GM04503 (cell line): ENCODE measurements at regions not wholly inside any gene's neighbourhood (a gene's known extent, or its start where the extent isn't known, plus 50 kb on each side); places are given as distances from the start of the nearest gene placed in this dataset.

ENCODE experiments used
- DNase-seq: peaks from one replicate; pipeline ENCODE4 v3.0.0-alpha.2; 2012; ENCODE audit warnings: low read depth

GRCh38 chr19:46911456-46911855 is 50.7 kb downstream of the ARHGAP35 start:
- DNase-seq = no peak

- DNase-seq = no peak
Measured at GRCh38 chr19:46913198-46913851, 52.5 kb downstream of the ARHGAP35 start.

GRCh38 chr19:46913852-46914430 is 53.1 kb downstream of the ARHGAP35 start:
- DNase-seq = no peak

GRCh38 chr19:46915386-46915785 is 54.6 kb downstream of the ARHGAP35 start:
- DNase-seq = no peak

GRCh38 chr19:46917002-46917401 is 56.2 kb downstream of the ARHGAP35 start:
- no peak for DNase-seq

GRCh38 chr19:46919324-46919723 is 58.5 kb downstream of the ARHGAP35 start:
- no peak for DNase-seq

- DNase-seq = no peak
Measured at GRCh38 chr19:46920362-46920761, 59.6 kb downstream of the ARHGAP35 start.

- DNase-seq = no peak
Measured at GRCh38 chr19:46921071-46921470, 60.3 kb downstream of the ARHGAP35 start.

GRCh38 chr19:46922465-46922864 is 61.7 kb downstream of the ARHGAP35 start:
- no peak for DNase-seq

GRCh38 chr19:46924874-46925547 is 64.2 kb downstream of the ARHGAP35 start:
- DNase-seq = no peak

GRCh38 chr19:46925548-46925950 is 64.8 kb downstream of the ARHGAP35 start:
- no peak for DNase-seq

GRCh38 chr19:46926170-46927071 is 65.6 kb downstream of the ARHGAP35 start:
- DNase-seq = no peak

GRCh38 chr19:46927106-46927505 is 66.3 kb downstream of the ARHGAP35 start:
- DNase-seq = no peak

- DNase-seq = no peak
Measured at GRCh38 chr19:46927893-46928292, 67.1 kb downstream of the ARHGAP35 start.

GRCh38 chr19:46928951-46929350 is 68.2 kb downstream of the ARHGAP35 start:
- DNase-seq = no peak

- no peak for DNase-seq
Measured at GRCh38 chr19:46931202-46931601, 70.4 kb downstream of the ARHGAP35 start.

GRCh38 chr19:46932346-46932745 is 71.5 kb downstream of the ARHGAP35 start:
- DNase-seq = no peak

- no peak for DNase-seq
Measured at GRCh38 chr19:46935066-46935663, 74.4 kb downstream of the ARHGAP35 start.

- no peak for DNase-seq
Measured at GRCh38 chr19:46943150-46943946, 76.3 kb upstream of the NPAS1 start.

GRCh38 chr19:46944123-46944748 is 75.4 kb upstream of the NPAS1 start:
- DNase-seq = no peak
